Astrocyte of the cerebellum (primary cell): ENCODE measurements at regions not wholly inside any gene's neighbourhood (a gene's known extent, or its start where the extent isn't known, plus 50 kb on each side); places are given as distances from the start of the nearest gene placed in this dataset.

ENCODE experiments used
- DNase-seq: peaks from one replicate; pipeline ENCODE4 v3.0.0-alpha.2; 2011; ENCODE audit warnings: low read depth
- H3K4me3 ChIP-seq: 2 replicates; pipeline ENCODE4 v1.5.1; 2011; ENCODE audit warnings: mild to moderate bottlenecking, low read depth, low read length, moderate library complexity
- in situ Hi-C: cut with HindIII; loops from 2 replicates; pipeline ENCODE4 v1.10.0; 2017; ENCODE audit warnings: low sequenced_read_pairs
- TF ChIP-seq, protein P1 (sequence below): IDR thresholded peaks from 2 replicates; pipeline ENCODE4 v1.5.1; 2012; ENCODE audit warnings: low read length, low read depth, moderate library complexity, mild to moderate bottlenecking; ENCODE audit errors: missing control alignments

- no peak for DNase-seq
- no peak overlapping the region for H3K4me3 ChIP-seq
- TF ChIP-seq, protein P1, sequence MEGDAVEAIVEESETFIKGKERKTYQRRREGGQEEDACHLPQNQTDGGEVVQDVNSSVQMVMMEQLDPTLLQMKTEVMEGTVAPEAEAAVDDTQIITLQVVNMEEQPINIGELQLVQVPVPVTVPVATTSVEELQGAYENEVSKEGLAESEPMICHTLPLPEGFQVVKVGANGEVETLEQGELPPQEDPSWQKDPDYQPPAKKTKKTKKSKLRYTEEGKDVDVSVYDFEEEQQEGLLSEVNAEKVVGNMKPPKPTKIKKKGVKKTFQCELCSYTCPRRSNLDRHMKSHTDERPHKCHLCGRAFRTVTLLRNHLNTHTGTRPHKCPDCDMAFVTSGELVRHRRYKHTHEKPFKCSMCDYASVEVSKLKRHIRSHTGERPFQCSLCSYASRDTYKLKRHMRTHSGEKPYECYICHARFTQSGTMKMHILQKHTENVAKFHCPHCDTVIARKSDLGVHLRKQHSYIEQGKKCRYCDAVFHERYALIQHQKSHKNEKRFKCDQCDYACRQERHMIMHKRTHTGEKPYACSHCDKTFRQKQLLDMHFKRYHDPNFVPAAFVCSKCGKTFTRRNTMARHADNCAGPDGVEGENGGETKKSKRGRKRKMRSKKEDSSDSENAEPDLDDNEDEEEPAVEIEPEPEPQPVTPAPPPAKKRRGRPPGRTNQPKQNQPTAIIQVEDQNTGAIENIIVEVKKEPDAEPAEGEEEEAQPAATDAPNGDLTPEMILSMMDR = no peak
- in situ Hi-C loops = no loop called here
Observed at GRCh38 chr3:117298273-117298672, 588.7 kb downstream of the TUSC7 start.

DNA sequence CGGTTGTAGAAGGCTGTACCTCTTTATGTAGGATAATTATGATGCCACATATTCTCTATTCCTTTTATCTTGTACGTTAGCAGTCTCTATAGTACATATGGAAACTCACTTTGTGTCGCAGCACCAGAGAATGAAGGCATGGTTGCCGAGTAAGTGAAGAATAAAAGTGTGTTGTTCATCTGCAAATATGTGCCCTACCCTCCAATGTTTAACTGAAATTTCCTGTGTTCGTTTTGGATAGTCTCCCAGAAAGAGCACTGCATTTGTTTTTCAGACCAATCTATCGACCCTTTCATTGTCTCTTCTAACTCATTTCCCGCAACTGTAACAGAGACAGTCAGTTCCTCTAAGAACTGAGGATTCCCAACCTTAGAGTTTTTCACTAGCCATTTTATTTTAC lies 592.8 kb downstream of the TUSC7 start:
- DNase-seq = no peak
- H3K4me3 ChIP-seq = no peak overlapping the region
- in situ Hi-C loops = no loop called here
- TF ChIP-seq, protein P1 = no peak

GRCh38 chr3:117303443-117303842 lies 593.9 kb downstream of the TUSC7 start:
- TF ChIP-seq, protein P1 = no peak
- DNase-seq = no peak
- in situ Hi-C loops = no loop called here
- no peak overlapping the region for H3K4me3 ChIP-seq

GRCh38 chr3:117304681-117305080 lies 595.1 kb downstream of the TUSC7 start:
- no peak for DNase-seq
- no peak overlapping the region for H3K4me3 ChIP-seq
- TF ChIP-seq, protein P1 = no peak
- in situ Hi-C loops = no loop called here

DNA sequence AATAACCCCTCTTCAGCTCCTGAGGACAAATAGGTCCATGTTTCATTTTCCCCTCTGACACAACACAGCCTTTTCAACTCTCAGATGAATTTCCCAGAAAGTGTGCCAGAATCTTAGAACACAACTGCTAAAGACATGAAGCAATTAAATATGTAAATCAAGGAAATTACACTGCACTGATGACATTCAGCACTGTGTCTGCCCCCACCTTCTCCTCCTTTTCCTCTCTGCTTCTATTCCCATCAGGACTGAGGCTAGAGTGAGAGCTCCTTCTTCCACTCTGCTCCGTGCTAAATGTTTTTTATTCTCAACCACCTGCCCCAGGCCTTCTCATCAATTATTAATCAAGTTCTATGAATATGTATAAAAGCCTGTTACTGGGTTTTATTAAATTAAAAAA lies 596.1 kb downstream of the TUSC7 start:
- no peak overlapping the region for H3K4me3 ChIP-seq
- in situ Hi-C loops = no loop called here
- TF ChIP-seq, protein P1 = no peak
- no peak for DNase-seq

DNA sequence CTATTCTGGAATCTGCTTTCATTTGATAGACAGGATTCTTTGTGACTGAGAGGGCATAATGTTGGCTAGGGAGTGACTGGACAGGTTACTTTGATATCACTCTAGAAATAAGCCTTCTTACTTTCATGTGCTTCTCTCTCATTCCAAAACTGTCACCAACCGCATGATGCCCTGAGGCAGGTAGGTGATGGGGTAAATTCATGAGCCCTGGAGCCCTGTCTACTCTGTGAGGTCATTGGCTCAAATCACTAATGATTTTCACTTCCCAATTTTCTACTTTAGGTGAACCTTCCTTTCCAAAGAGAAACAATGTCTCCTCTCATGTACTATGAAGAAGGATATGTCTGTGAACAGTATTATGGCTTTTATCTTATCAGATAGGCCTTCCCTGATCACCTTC lies 596.7 kb downstream of the TUSC7 start:
- no peak for DNase-seq
- in situ Hi-C loops = no loop called here
- TF ChIP-seq, protein P1 = no peak
- H3K4me3 ChIP-seq = no peak overlapping the region

DNA sequence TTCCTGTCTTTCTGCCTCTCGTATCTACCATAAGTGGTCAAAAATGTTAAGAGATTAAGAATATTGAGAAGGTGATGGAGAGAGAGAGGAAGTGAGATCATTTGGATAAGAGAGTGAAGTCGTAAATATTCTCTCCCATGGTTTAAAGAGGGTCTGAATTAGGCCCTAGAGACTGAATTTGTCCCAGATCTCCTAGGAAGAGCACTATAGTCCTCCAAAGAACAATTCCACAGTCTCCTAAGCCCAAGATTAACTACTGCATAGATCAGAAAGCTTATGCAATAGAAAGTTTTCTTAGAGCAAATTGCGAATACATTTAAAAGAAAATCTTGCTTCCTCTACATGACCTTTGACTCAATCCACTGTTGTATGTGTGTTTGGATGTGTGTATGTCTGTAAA lies 598.8 kb downstream of the TUSC7 start:
- TF ChIP-seq, protein P1 = no peak
- DNase-seq = no peak

More for the DNA sequence above, 598.8 kb downstream of the TUSC7 start:
- in situ Hi-C loops = no loop called here
- no peak overlapping the region for H3K4me3 ChIP-seq
